PFSK-1 (cell line): ENCODE measurements at regions not wholly inside any gene's neighbourhood (a gene's known extent, or its start where the extent isn't known, plus 50 kb on each side); places are given as distances from the start of the nearest gene placed in this dataset.

Experiments used
- FOXP2 ChIP-seq: optimal IDR thresholded peaks from 2 replicates; pipeline ENCODE3; 2011; ENCODE audit warnings: borderline replicate concordance, control low read depth, inconsistent platforms; ENCODE audit not compliant: insufficient read depth; ENCODE audit errors: extremely low read length, extremely low read depth
- POLR2AphosphoS5 ChIP-seq: IDR thresholded peaks from 2 replicates; pipeline ENCODE4 v1.6.1; 2012; ENCODE audit warnings: low read depth, mild to moderate bottlenecking, control low read depth, low read length, moderate library complexity
- SIN3A ChIP-seq: IDR thresholded peaks from 2 replicates; pipeline ENCODE4 v1.6.1; 2012; ENCODE audit warnings: mild to moderate bottlenecking, low read length, moderate library complexity, borderline replicate concordance; ENCODE audit not compliant: insufficient read depth
- TAF1 ChIP-seq: IDR thresholded peaks from 2 replicates; pipeline ENCODE4 v1.6.1; 2012; ENCODE audit warnings: low read length, control low read depth, borderline replicate concordance; ENCODE audit not compliant: insufficient read depth
- TF ChIP-seq, protein P1 (sequence below), 2 experiments: IDR thresholded peaks; 2 replicates each; pipeline versions ENCODE4 v1.6.1 to v1.8.0; 2011 to 2012; ENCODE audit warnings: low read depth in 2 of 2, low read length in 2 of 2, control low read depth in 1 of 2, inconsistent platforms in 1 of 2, mild to moderate bottlenecking in 1 of 2, moderate library complexity in 1 of 2; ENCODE audit not compliant: insufficient read depth in 1 of 2

- TF ChIP-seq TAF1 = no peak
- no peak for TF ChIP-seq POLR2AphosphoS5
- no peak for TF ChIP-seq SIN3A
- TF ChIP-seq, protein P1, sequence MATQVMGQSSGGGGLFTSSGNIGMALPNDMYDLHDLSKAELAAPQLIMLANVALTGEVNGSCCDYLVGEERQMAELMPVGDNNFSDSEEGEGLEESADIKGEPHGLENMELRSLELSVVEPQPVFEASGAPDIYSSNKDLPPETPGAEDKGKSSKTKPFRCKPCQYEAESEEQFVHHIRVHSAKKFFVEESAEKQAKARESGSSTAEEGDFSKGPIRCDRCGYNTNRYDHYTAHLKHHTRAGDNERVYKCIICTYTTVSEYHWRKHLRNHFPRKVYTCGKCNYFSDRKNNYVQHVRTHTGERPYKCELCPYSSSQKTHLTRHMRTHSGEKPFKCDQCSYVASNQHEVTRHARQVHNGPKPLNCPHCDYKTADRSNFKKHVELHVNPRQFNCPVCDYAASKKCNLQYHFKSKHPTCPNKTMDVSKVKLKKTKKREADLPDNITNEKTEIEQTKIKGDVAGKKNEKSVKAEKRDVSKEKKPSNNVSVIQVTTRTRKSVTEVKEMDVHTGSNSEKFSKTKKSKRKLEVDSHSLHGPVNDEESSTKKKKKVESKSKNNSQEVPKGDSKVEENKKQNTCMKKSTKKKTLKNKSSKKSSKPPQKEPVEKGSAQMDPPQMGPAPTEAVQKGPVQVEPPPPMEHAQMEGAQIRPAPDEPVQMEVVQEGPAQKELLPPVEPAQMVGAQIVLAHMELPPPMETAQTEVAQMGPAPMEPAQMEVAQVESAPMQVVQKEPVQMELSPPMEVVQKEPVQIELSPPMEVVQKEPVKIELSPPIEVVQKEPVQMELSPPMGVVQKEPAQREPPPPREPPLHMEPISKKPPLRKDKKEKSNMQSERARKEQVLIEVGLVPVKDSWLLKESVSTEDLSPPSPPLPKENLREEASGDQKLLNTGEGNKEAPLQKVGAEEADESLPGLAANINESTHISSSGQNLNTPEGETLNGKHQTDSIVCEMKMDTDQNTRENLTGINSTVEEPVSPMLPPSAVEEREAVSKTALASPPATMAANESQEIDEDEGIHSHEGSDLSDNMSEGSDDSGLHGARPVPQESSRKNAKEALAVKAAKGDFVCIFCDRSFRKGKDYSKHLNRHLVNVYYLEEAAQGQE (IDR thresholded peaks at IDR 0.05; ENCODE audit: insufficient read depth in 1 of 2, low read depth in 2 of 2, low read length in 2 of 2) = no peak
Measured at GRCh38 chr11:97974798-97975498, 1045.8 kb upstream of the CNTN5 start.

DNA sequence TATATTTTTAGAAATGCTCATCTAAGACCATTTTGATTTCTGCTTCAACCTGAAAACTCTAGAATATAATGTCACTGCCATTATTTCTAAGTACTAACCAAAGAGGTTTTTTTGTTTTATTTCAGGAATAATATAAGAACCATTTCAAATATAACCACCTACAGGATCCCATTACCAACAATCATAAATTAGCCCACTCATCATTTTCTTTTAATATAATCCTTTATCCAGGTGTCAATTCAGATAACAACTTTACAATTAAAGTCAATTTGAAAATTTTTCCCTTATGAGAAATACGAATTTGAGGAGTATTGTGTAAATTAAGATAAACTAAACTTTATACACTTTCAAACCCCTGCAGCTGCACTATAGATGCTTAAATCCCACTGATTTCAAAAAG lies 1043.0 kb upstream of the CNTN5 start:
- TF ChIP-seq TAF1 (no peak), SIN3A (no peak)
- TF ChIP-seq, protein P1 (IDR thresholded peaks at IDR 0.05; ENCODE audit: insufficient read depth in 1 of 2, low read depth in 2 of 2, low read length in 2 of 2) = no peak

GRCh38 chr11:97979741-97980140 lies 1041.0 kb upstream of the CNTN5 start:
- TF ChIP-seq, protein P1 (IDR thresholded peaks at IDR 0.05; ENCODE audit: insufficient read depth in 1 of 2, low read depth in 2 of 2, low read length in 2 of 2) = no peak
- TF ChIP-seq TAF1 (no peak), POLR2AphosphoS5 (no peak), SIN3A (no peak), FOXP2 (no peak)

DNA sequence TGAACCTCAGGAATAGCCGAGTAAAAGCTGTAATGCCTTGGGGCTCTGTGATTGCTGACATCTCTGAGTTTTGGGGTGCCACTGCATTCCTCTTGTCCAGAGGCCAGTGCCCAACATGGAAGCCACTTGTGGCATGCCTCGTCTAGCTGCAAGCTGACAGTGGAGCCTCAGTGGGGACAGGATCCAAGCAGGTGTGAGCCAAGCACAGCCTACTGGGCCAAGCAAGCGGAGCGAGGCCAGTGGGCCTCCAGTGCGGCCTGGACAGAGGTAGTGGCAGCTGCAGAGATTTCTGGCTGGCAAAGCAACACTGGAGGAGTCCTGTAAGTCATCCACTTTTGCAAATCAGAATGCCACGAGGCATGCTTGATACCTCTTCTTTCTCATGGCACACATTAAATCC lies 1038.2 kb upstream of the CNTN5 start:
- TF ChIP-seq FOXP2 (no peak), POLR2AphosphoS5 (no peak), TAF1 (no peak)
- TF ChIP-seq, protein P1 (IDR thresholded peaks at IDR 0.05; ENCODE audit: insufficient read depth in 1 of 2, low read depth in 2 of 2, low read length in 2 of 2) = no peak

DNA sequence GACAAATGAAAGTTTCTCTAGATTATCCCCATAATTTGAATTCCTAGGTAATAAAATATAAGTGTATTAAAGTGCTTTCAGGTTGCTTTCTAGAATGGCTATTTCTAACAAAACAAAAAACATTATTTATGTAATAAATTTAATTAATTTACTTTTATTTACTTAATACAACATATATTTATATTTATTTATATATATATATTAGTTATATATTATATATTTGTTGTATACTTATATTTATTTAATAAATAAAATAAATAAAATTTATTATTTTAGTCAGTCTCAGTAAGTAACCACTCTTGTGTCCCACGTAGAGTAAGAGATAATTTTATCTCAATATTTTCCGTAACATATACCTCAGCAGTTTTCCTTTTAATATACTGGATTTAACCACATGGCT lies 1031.6 kb upstream of the CNTN5 start:
- no peak for TF ChIP-seq TAF1
- TF ChIP-seq, protein P1 (IDR thresholded peaks at IDR 0.05; ENCODE audit: insufficient read depth in 1 of 2, low read depth in 2 of 2, low read length in 2 of 2) = no peak
- TF ChIP-seq FOXP2 = no peak
- TF ChIP-seq POLR2AphosphoS5 = no peak
- no peak for TF ChIP-seq SIN3A
